SK-N-MC (cell line): ENCODE measurements at regions not wholly inside any gene's neighbourhood (a gene's known extent, or its start where the extent isn't known, plus 50 kb on each side); places are given as distances from the start of the nearest gene placed in this dataset.

Experiments
- EZH2 ChIP-seq: fragments of 200-600 bp; sonication (generic); IDR thresholded peaks from one replicate; pipeline ENCODE4 v1.6.1; 2017; ENCODE audit warnings: antibody characterized with exemption
- POLR2AphosphoS5 ChIP-seq: IDR thresholded peaks from 2 replicates; pipeline ENCODE4 v1.6.1; 2012; ENCODE audit warnings: mild to moderate bottlenecking, low read depth, low read length, borderline replicate concordance

DNA sequence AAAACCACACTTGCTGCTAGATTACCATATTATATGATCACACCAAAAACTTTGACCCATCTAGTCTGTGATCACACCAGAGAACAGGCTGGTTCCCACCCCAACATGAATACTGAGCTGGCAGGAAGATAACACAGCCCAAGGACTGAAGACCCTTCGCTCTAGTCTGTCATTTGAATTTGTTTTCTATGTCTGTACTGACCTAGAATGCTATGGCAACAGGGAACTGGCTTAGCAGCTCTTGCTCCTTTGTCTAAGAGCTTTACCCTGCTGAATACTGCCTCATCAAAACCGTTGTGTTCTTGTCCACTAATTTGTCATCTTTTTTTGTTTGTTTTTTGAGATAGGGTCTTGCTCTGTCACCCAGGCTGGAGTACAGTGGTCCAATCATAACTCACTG lies 420.4 kb downstream of the AASDHPPT start:
- TF ChIP-seq EZH2: no peak
- TF ChIP-seq POLR2AphosphoS5: no peak
